GM12872 (cell line): ENCODE measurements at regions not wholly inside any gene's neighbourhood (a gene's known extent, or its start where the extent isn't known, plus 50 kb on each side); places are given as distances from the start of the nearest gene placed in this dataset.

Experiments
- TF ChIP-seq, protein P1 (sequence below): IDR thresholded peaks from 3 replicates; pipeline ENCODE4 v1.5.1; 2011; ENCODE audit warnings: low read depth, mild to moderate bottlenecking, low read length, moderate library complexity; ENCODE audit not compliant: insufficient read depth

DNA sequence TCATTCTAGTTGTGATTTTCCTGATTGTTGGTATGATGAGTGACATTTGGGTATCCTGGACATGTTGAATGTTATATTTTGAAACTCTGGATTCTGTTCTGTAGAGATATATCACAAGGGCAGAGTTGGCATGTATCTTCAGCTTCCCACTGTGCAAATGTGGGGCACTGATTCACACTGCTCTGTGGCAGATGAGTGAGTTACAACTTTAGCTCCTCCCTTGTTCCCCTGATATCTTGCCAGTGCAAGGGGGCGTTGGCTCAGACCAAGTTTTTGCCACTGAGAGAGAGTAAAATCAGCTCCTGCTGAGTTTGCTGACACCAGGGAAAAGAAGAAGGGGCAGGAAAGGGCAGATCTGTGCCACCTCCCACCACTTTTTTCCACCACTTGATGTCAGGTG is 199.6 kb upstream of the MMADHC start:
- TF ChIP-seq, protein P1, sequence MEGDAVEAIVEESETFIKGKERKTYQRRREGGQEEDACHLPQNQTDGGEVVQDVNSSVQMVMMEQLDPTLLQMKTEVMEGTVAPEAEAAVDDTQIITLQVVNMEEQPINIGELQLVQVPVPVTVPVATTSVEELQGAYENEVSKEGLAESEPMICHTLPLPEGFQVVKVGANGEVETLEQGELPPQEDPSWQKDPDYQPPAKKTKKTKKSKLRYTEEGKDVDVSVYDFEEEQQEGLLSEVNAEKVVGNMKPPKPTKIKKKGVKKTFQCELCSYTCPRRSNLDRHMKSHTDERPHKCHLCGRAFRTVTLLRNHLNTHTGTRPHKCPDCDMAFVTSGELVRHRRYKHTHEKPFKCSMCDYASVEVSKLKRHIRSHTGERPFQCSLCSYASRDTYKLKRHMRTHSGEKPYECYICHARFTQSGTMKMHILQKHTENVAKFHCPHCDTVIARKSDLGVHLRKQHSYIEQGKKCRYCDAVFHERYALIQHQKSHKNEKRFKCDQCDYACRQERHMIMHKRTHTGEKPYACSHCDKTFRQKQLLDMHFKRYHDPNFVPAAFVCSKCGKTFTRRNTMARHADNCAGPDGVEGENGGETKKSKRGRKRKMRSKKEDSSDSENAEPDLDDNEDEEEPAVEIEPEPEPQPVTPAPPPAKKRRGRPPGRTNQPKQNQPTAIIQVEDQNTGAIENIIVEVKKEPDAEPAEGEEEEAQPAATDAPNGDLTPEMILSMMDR, result no peak

DNA sequence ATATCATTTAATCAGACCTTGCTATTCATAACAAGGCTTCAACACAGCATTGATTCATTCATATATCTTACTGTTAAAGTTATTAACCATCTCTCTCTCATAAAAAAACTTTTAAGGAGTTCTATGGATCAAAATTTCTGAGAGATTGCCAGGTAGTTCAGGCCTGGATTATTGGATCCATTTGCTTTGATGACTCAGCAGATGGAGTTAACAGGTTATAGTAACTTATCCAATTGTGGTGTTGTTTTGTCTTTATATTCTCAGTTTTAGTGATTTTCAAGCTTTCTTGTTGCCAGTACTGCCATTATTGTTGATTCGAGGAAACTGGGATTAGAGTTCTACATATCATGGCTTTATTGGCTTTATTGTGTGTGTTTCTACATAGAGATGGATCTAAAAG is 195.7 kb upstream of the MMADHC start:
- TF ChIP-seq, protein P1, result no peak

DNA sequence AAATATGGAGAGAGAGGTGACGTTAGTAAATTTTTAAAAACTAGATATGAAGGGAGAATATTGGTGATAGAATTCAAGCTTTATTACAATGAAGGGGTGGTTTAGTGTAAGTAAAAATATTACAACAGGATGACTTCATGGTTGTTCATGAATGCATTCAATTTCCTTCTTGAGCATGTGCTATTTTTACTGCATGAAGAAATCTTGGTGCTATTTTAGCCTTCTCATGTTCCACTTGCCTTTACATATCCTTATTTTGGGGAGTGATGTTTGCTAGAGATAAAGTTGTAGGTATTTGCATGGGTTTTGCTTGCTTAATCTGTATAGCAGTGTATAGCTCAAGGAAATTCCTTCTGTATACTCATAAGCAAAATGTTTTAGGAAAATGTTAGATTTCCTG is 195.0 kb upstream of the MMADHC start:
- TF ChIP-seq, protein P1, result no peak

DNA sequence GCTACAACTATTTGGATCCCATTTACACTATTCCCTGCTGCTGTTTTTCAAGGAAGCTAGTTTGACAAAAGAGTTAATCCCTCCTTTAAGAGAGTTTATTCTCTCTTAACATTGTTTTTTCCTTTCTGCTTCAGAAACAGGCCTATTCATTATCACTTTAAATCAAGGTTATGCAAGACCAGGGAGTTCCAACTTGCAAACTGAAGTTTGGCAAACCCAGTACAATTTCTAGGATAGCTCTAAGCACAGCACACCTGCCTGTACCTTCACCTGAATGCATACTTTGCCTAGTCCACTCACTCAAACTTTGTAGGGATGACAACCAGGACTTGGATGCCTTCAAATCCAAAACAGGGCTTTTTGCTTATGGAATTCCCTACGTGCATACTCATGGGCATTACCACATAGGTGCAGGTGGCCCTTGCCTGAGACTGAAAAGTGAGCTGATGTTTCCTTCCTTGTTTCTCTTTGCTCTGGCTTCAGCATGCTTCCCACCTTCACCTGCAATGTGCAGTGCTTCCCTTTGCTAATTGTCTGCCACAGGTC is 193.8 kb upstream of the MMADHC start:
- TF ChIP-seq, protein P1, result no peak

DNA sequence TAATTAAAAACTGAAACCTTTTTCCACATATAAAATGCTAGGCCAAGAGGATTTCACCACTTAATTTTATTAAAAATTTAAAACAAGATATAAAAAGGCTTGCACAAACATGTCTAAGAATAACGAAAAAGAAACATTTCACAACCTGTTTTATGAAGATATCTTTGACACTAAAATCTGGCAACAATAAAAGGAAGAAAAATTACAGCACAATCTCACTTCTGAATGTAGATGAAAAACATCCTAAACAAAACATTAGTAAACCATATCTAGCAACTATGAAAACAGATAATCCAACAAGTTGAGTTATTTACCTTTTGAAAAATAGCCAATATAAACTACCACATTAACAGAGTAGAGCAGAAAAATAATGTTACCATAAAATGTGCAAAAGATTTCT is 185.4 kb upstream of the MMADHC start:
- TF ChIP-seq, protein P1, result no peak

DNA sequence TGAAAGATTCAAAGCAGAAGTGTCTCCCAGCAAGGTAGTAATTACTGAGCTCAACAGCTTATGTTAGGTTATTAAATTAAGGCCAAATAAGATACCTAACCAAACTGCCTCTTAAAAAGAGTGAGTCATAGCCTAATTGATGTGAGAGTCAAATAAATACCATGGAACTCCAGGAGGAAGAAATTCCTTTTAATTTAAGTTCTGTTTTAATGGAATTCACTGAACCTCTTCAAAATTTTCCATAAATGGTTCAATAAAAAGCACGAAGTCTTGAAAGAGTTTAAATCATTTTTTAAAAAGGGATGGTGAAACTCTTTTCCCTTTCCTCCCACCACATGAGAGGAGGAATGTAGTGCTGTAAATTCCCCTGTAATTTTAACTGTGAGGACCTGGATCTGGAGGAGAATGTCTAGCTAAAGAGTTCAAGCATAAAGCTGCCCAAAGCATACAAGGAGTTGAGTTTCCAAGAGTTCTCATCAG is 180.8 kb upstream of the MMADHC start:
- TF ChIP-seq, protein P1, result no peak

DNA sequence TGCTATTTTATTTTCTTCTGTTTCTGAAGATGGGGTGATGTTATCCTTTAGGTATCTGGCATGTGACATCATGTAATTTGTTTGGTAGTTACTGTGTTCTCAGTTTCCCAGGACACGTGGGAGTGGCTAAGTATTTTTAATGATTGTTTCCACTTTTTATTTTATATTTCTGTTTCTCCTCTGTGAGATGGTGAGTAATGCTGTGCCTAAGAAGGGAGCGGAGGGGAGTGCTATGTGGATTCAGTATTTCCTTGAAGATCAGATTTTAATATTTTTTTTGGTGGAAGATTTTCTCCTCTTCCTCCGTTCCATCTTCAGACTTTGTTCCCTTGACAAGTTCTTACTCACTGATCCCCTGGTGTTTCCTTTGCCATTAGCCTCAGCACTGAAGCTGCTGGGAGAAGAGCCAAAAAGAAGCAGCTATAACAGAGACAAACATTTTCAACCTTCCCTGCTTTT is 180.0 kb upstream of the MMADHC start:
- TF ChIP-seq, protein P1, result no peak
